GM20000 (cell line): ENCODE measurements at regions not wholly inside any gene's neighbourhood (a gene's known extent, or its start where the extent isn't known, plus 50 kb on each side); places are given as distances from the start of the nearest gene placed in this dataset.
"Not testable (repeated sequence)": the region's sequence is repeated elsewhere in the genome, so short reads cannot be mapped to it uniquely, and the experiment has no call there.

Experiments used
- DNase-seq: peaks from one replicate; pipeline ENCODE4 v3.0.0; 2012; ENCODE audit warnings: low spot score
- TF ChIP-seq, protein P1 (sequence below): IDR thresholded peaks from 2 replicates; pipeline ENCODE4 v1.5.1; 2012; ENCODE audit warnings: mild to moderate bottlenecking, control low read depth; ENCODE audit errors: extremely low read depth, missing control alignments

DNA sequence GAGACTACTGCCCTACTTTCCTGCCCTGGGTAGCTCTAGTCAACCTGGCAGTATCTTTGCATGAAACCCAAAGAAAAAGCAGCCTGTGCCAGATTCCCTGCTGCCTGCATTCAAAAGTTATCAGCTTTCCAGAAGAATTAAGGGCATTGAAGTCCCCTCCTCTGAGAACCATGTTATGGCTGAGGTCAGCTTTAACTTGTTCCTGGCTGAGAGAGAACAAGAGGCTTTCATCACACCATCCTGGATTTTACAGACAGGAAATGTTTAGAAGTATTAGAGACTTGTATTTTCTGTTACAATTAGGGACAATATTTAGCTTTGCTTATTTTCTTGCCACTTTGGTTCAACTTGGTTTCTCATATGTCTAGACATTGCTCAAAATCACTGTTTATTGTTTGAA is 238.8 kb downstream of the ARL4A start:
- TF ChIP-seq, protein P1, sequence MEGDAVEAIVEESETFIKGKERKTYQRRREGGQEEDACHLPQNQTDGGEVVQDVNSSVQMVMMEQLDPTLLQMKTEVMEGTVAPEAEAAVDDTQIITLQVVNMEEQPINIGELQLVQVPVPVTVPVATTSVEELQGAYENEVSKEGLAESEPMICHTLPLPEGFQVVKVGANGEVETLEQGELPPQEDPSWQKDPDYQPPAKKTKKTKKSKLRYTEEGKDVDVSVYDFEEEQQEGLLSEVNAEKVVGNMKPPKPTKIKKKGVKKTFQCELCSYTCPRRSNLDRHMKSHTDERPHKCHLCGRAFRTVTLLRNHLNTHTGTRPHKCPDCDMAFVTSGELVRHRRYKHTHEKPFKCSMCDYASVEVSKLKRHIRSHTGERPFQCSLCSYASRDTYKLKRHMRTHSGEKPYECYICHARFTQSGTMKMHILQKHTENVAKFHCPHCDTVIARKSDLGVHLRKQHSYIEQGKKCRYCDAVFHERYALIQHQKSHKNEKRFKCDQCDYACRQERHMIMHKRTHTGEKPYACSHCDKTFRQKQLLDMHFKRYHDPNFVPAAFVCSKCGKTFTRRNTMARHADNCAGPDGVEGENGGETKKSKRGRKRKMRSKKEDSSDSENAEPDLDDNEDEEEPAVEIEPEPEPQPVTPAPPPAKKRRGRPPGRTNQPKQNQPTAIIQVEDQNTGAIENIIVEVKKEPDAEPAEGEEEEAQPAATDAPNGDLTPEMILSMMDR = no peak
- DNase-seq = no peak

DNA sequence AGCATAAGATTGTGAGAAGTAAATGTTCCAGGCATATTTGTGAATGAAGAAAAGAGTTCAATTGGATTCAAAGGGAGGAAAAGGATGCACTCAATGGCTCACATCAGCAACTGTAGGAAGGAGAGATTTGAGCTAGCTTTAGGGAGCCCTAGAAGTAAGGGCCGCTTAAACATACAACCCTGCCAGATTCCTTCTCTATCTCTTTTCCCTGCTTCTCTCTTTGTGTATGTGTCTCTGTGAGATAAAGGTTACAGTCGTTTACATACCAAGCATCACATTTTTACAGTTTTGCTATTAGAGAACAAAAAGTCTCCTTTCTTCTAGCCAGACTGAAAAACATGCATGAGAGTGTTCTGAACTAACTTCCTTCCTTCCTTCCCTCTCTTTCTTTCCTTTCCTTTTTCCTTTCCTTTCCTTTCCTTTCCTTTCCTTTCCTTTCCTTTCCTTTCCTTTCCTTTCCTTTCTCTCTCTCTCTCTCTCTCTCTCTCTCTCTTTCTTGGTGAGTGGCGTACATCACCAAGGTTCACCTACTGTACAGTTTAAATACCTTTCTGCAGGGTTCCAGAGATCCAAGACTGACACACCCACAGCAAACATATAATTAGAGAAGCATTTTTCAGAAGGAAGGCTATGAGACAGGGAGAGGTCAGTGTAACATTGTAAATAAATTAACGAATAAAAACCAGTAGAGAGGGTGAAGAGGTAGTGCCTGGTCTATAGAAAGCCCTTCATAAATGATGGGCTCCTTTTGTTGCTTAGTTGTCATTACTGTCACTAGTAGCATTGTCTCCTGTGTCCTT is 240.4 kb downstream of the ARL4A start:
- TF ChIP-seq, protein P1 = no peak
- DNase-seq = no peak

DNA sequence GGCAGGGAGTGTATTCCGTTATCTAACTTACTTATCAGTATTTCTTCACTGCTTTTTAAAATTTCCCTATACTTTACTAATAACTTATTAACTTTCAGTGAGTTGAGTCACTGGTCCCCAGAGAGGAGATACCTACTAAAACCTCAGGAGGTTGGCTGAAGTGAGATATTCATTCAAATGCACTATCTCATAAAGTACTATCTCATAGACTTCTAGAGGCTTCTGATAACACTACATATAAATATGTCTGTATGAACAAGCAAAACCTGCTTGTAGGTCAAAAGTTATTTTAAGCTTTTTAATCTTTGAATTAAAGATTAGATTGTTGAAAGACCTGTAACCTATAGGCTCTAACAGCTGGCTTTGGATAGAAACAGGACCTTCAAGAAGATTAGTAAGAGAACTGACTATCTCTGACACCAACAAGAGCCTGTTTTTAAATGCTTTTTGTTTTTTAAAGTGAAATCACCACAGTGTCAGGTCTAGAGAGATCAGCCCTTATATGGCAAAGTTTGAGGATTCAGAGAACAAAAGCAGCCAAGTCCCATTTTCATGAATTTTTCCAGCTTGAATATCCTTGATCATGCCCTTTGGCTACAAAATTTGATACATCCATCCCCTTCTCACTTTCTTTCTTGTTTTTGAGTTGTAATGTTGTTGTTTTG is 242.2 kb downstream of the ARL4A start:
- TF ChIP-seq, protein P1 = no peak
- no peak for DNase-seq

DNA sequence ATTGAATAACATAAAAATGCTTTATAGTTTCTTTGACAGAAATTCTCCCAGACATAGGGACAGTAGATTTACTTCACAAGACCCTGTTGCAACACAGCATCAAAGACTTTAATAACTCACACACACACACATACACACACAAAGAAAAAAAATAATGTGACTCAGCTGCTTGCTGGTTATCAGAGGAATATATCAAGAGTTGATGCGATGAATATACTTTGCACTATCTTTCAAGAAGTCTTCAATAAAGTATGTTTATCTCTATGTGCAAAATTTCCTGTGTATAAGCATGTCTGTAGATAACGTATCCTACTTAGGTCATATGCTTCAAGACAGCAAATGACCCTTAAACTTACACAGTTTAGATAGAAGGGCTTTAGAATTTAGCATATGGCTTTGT is 243.1 kb downstream of the ARL4A start:
- no peak for DNase-seq
- TF ChIP-seq, protein P1 = no peak

DNA sequence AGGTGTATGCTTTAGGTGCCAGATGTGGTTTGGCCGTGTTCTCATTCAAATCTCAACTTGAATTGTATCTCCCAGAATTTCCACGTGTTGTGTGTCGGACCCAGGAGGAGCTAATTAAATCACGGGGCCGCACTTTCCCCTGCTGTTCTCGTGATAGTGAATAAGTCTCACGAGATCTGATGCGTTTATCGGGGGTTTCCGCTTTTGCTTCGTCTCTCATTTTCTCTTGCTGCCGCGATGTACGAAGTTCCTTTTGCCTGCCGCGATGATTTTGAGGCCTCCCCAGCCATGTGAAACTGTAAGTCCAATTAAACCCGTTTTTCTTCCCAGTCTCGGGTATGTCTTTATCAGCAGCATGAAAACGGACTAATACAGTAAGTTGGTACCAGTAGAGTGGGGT is 244.0 kb downstream of the ARL4A start:
- not testable (repeated sequence) for DNase-seq

DNA sequence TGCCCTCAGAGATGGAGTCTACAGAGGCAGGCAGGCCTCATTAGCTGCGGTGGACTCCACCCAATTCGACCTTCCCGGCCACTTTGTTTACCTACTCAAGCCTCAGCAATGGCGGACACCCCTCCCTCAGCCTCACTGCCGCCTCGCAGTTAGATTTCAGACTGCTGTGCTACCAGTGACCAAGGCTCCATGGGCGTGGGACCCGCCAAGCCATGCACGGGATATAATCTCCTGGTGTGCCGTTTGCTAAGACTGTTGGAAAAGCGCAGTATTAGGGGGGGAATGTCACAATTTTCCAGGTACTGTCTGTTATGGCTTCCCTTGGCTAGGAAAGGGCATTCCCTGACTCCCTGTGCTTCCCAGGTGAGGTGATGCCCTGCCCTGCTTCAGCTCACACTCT is 252.3 kb downstream of the ARL4A start:
- TF ChIP-seq, protein P1 = no peak

DNA sequence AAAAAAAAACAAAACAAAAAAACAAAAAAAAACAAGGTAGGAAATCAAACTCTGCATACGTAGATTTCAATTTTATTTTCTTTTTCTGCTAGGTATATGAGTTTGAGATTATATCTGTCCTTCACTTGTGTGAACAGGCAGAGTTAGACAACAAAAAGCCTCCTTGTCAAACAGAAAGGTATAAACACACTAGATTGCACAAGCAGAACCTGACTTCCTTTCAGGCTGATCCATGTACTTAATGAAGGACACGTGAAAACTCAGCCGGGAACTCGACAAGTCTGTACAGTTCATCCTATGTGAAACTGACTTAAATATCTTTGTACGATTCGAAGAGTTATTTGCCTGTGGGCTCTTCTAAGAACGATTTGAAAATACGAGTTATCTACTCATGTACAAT is 254.1 kb downstream of the ARL4A start:
- TF ChIP-seq, protein P1 = no peak
- no peak for DNase-seq

More for the DNA sequence above, 252.3 kb downstream of the ARL4A start:
- DNase-seq = no peak
